ENCODE measurements at regions not wholly inside any gene's neighbourhood (a gene's known extent, or its start where the extent isn't known, plus 50 kb on each side); places are given as distances from the start of the nearest gene placed in this dataset.

DNA sequence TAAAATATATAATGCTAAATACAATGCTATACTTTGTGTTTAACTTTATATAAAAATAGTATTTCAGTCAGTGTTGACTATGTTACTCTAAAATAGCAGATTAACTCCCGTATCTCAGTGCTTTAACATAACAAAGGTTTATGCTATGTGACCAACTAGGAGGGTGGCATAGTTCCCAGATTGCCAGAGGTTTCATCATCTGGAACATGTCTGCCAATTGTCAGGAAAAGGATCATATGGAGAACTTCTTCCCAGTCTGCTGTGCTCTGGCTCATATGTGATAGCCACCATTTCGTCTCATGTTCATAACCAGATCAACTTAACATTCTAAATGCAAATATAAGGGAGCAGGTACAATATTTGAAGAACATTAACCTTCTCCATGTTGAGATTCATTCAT is 720.2 kb downstream of the MCTP2 start:
- DNase-seq (ENCODE audit: low spot score) = peak; percentile 7
- no peaks in the 10 kb centered on the region for H3K27me3 ChIP-seq (replicated peaks; ENCODE audit: insufficient read depth, low read depth, low read length, poor library complexity)
- H3K36me3 ChIP-seq (ENCODE audit: insufficient read depth, low read length, poor library complexity, severe bottlenecking) = no peaks in the 10 kb centered on the region
- ChIA-PET POLR2A (ENCODE audit: low non-redundant PET) (no interaction called here), CTCF (no interaction called here)
- no TSS peak for BruUV-seq (replicated peaks)
- H3K9me3 ChIP-seq (ENCODE audit: low read depth, low read length, poor library complexity, severe bottlenecking) = peaks cover 5% of the 10 kb centered on the region
- no peaks in the 10 kb centered on the region for H3K4me1 ChIP-seq (ENCODE audit: insufficient read depth, low read length, poor library complexity, severe bottlenecking)
- no peak for TF ChIP-seq EZH2 (IDR thresholded peaks at IDR 0.05; ENCODE audit: borderline replicate concordance, low read depth, low read length, poor library complexity, severe bottlenecking)
- TF ChIP-seq, protein P1, sequence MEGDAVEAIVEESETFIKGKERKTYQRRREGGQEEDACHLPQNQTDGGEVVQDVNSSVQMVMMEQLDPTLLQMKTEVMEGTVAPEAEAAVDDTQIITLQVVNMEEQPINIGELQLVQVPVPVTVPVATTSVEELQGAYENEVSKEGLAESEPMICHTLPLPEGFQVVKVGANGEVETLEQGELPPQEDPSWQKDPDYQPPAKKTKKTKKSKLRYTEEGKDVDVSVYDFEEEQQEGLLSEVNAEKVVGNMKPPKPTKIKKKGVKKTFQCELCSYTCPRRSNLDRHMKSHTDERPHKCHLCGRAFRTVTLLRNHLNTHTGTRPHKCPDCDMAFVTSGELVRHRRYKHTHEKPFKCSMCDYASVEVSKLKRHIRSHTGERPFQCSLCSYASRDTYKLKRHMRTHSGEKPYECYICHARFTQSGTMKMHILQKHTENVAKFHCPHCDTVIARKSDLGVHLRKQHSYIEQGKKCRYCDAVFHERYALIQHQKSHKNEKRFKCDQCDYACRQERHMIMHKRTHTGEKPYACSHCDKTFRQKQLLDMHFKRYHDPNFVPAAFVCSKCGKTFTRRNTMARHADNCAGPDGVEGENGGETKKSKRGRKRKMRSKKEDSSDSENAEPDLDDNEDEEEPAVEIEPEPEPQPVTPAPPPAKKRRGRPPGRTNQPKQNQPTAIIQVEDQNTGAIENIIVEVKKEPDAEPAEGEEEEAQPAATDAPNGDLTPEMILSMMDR (conservative IDR thresholded peaks at IDR 0.05; ENCODE audit: low read depth, low read length) = no peak
- intact Hi-C loops (cut with micrococcal nuclease; ENCODE audit: unreplicated experiment) = no loop called here
- H3K4me3 ChIP-seq (ENCODE audit: low read depth, low read length, poor library complexity, severe bottlenecking) = no peak overlapping the region
- H3K27ac ChIP-seq (ENCODE audit: low read depth, low read length, poor library complexity, severe bottlenecking) = no peak overlapping the region

DNA sequence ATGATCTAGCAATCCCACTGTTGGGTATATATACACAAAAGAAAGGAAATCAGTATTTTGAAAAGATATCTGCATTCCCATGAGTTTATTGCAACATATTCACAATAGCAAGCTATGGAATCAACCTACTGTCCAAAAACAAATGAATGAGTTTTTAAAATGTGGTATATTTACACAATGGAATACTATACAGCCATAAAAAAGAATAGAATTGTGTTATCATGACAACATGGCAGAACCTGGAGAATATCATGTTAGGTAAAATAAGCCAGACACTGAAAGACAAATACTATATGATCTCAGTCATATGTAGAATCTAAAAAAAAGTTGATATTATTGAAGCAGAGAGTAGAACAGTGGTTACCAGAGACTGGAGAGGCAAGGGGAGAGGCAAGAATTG is 732.6 kb downstream of the MCTP2 start:
- Histone ChIP-seq H3K36me3 (ENCODE audit: insufficient read depth, low read length, poor library complexity, severe bottlenecking) (no peaks in the 10 kb centered on the region), H3K9me3 (ENCODE audit: low read depth, low read length, poor library complexity, severe bottlenecking) (no peaks in the 10 kb centered on the region), H3K27me3 (replicated peaks; ENCODE audit: insufficient read depth, low read depth, low read length, poor library complexity) (no peaks in the 10 kb centered on the region), H3K27ac (ENCODE audit: low read depth, low read length, poor library complexity, severe bottlenecking) (no peak overlapping the region), H3K4me1 (ENCODE audit: insufficient read depth, low read length, poor library complexity, severe bottlenecking) (no peaks in the 10 kb centered on the region), H3K4me3 (ENCODE audit: low read depth, low read length, poor library complexity, severe bottlenecking) (no peak overlapping the region)
- CTCF ChIA-PET = no interaction called here
- TF ChIP-seq, protein P1 (conservative IDR thresholded peaks at IDR 0.05; ENCODE audit: low read depth, low read length) = no peak
- no peak for TF ChIP-seq EZH2 (IDR thresholded peaks at IDR 0.05; ENCODE audit: borderline replicate concordance, low read depth, low read length, poor library complexity, severe bottlenecking)
- intact Hi-C loops (cut with micrococcal nuclease; ENCODE audit: unreplicated experiment) = no loop called here
- no peak for DNase-seq (ENCODE audit: low spot score)
- BruUV-seq (replicated peaks) = no TSS peak
- POLR2A ChIA-PET (ENCODE audit: low non-redundant PET) = no interaction called here

DNA sequence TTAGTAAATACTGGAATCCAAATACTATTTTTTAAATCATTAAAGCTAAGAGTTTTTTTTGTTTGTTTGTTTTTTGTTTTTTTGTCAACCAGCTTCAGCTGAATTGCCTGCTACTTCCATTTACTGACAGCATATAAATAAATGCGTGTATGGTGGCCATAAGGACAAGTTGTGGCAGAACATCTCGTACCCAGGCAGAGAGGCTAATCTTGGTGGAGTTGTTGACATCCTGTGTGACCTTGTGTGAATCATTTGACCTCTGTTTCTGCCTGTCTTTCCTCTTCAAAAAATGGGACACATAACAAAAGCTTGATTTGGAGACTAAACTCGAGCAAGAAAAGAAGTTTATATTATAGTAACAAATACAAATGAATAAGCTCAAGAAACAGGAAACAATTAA is 734.2 kb downstream of the MCTP2 start:
- TF ChIP-seq, protein P1 (conservative IDR thresholded peaks at IDR 0.05; ENCODE audit: low read depth, low read length) = no peak
- no peak for TF ChIP-seq EZH2 (IDR thresholded peaks at IDR 0.05; ENCODE audit: borderline replicate concordance, low read depth, low read length, poor library complexity, severe bottlenecking)
- Histone ChIP-seq H3K4me3 (ENCODE audit: low read depth, low read length, poor library complexity, severe bottlenecking) (no peak overlapping the region), H3K36me3 (ENCODE audit: insufficient read depth, low read length, poor library complexity, severe bottlenecking) (no peaks in the 10 kb centered on the region), H3K4me1 (ENCODE audit: insufficient read depth, low read length, poor library complexity, severe bottlenecking) (no peaks in the 10 kb centered on the region), H3K9me3 (ENCODE audit: low read depth, low read length, poor library complexity, severe bottlenecking) (no peaks in the 10 kb centered on the region), H3K27me3 (replicated peaks; ENCODE audit: insufficient read depth, low read depth, low read length, poor library complexity) (no peaks in the 10 kb centered on the region), H3K27ac (ENCODE audit: low read depth, low read length, poor library complexity, severe bottlenecking) (no peak overlapping the region)
- BruUV-seq (replicated peaks) = no TSS peak
- DNase-seq (ENCODE audit: low spot score) = no peak
- CTCF ChIA-PET = no interaction called here
- intact Hi-C loops (cut with micrococcal nuclease; ENCODE audit: unreplicated experiment) = no loop called here
- POLR2A ChIA-PET (ENCODE audit: low non-redundant PET) = no interaction called here
